Keratinocyte (primary cell): ENCODE measurements at regions not wholly inside any gene's neighbourhood (a gene's known extent, or its start where the extent isn't known, plus 50 kb on each side); places are given as distances from the start of the nearest gene placed in this dataset.

ENCODE experiments used
- DNase-seq: peaks from one replicate; pipeline ENCODE4 v3.0.0-alpha.2; 2011; ENCODE audit warnings: low read depth, missing footprints, low spot score
- FAIRE-seq: peaks from 2 replicates; lab custom pipeline; 2011; peaks lifted over from hg19 to GRCh38; lab: Jason Lieb, UNC
- H2AFZ ChIP-seq: 2 replicates; pipeline ENCODE4 v1.6.0; 2012; ENCODE audit warnings: low read length, control low read depth, inconsistent platforms; ENCODE audit not compliant: control insufficient read depth
- H3K27ac ChIP-seq: 2 replicates; pipeline ENCODE4 v1.5.1; 2011; ENCODE audit warnings: low read length; ENCODE audit not compliant: control insufficient read depth, insufficient read depth
- H3K27me3 ChIP-seq: 3 replicates; pipeline ENCODE4 v1.6.0; 2011; ENCODE audit warnings: low read length; ENCODE audit not compliant: control insufficient read depth, insufficient read depth; ENCODE audit errors: extremely low read depth
- H3K36me3 ChIP-seq, 2 experiments: 2 replicates in 1 of 2; 3 replicates in 1 of 2; pipeline ENCODE4 v1.5.1; 2011; ENCODE audit warnings: low read length in 2 of 2, mild to moderate bottlenecking in 1 of 2; ENCODE audit not compliant: control insufficient read depth in 2 of 2, insufficient read depth in 2 of 2; ENCODE audit errors: extremely low read depth in 1 of 2
- H3K4me1 ChIP-seq: 3 replicates; pipeline ENCODE4 v1.5.1; 2011; ENCODE audit warnings: low read length; ENCODE audit not compliant: control insufficient read depth, insufficient read depth; ENCODE audit errors: extremely low read depth
- H3K4me2 ChIP-seq: 3 replicates; pipeline ENCODE4 v1.6.0; 2011; ENCODE audit warnings: low read depth, low read length; ENCODE audit not compliant: control insufficient read depth, insufficient read depth; ENCODE audit errors: extremely low read depth
- H3K4me3 ChIP-seq, 3 experiments: fragments of 200-600 bp in 1 of 3; sonication (generic) in 1 of 3; 2 replicates in 2 of 3; 3 replicates in 1 of 3; pipeline ENCODE4 v1.5.1; 2011 to 2016; ENCODE audit warnings: low read length in 3 of 3, mild to moderate bottlenecking in 3 of 3, control low read depth in 2 of 3, inconsistent platforms in 1 of 3, low read depth in 1 of 3, mixed read lengths in 1 of 3, mixed run types in 1 of 3, moderate library complexity in 1 of 3; ENCODE audit not compliant: control insufficient read depth in 2 of 3, insufficient read depth in 2 of 3; ENCODE audit errors: extremely low read depth in 1 of 3
- H3K79me2 ChIP-seq: 2 replicates; pipeline ENCODE4 v1.6.0; 2012; ENCODE audit warnings: low read length; ENCODE audit not compliant: control insufficient read depth, insufficient read depth
- H3K9ac ChIP-seq: 3 replicates; pipeline ENCODE4 v1.6.0; 2011; ENCODE audit warnings: low read length; ENCODE audit not compliant: control insufficient read depth, insufficient read depth; ENCODE audit errors: extremely low read depth
- H3K9me1 ChIP-seq: 3 replicates; pipeline ENCODE4 v1.6.0; 2011; ENCODE audit warnings: low read length; ENCODE audit not compliant: control insufficient read depth, insufficient read depth; ENCODE audit errors: extremely low read depth
- H3K9me3 ChIP-seq: 2 replicates; pipeline ENCODE4 v1.5.1; 2012; ENCODE audit warnings: low read depth, low read length; ENCODE audit not compliant: control insufficient read depth
- H4K20me1 ChIP-seq: 3 replicates; pipeline ENCODE4 v1.6.0; 2011; ENCODE audit warnings: low read length; ENCODE audit not compliant: control insufficient read depth, insufficient read depth; ENCODE audit errors: extremely low read depth
- CTCF ChIP-seq, 3 experiments: IDR thresholded peaks in 1 of 3; conservative IDR thresholded peaks in 1 of 3; optimal IDR thresholded peaks in 1 of 3; 2 replicates in 2 of 3; 3 replicates in 1 of 3; pipeline versions ENCODE3 to v1.5.1; 2011; ENCODE audit warnings: low read length in 3 of 3, mild to moderate bottlenecking in 3 of 3, moderate library complexity in 2 of 3, control low read depth in 1 of 3, inconsistent platforms in 1 of 3; ENCODE audit not compliant: insufficient read depth in 2 of 3; ENCODE audit errors: extremely low read depth in 1 of 3
- EZH2 ChIP-seq: IDR thresholded peaks from one replicate; pipeline ENCODE4 v1.6.1; 2012; ENCODE audit warnings: inconsistent platforms, mild to moderate bottlenecking, low read length, moderate library complexity
- dilution Hi-C: fragments of 300-500 bp; cut with MboI; formaldehyde crosslinking; loops from one replicate; pipeline ENCODE4 v1.7.0; 2020; ENCODE audit warnings: low sequenced_read_pairs; ENCODE audit not compliant: extremely low pct_ligation_motif_present

DNA sequence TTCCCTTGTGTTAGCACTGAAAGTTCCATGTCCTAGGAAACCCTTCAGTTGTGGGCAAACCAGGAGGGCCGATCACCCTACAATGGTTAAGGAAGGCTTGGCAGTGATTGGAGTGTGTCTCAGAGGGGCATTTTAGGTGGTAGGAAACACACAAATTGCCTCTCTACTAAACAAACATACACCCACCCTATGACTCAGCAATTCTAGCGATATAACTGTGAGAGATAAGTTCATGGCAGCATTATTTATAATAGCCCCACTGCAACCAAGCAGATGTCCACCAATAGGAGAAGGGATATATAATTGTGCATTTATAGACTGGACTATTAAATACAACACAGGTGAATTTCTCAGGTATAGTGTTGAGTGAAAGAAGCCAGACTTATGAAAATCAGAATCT is 543.1 kb downstream of the UQCRFS1 start:
- TF ChIP-seq EZH2 (no peak), CTCF (optimal IDR thresholded peaks at IDR 0.05 in 1 of 3, IDR thresholded peaks at IDR 0.05 in 1 of 3, conservative IDR thresholded peaks at IDR 0.05 in 1 of 3; ENCODE audit: extremely low read depth in 1 of 3, insufficient read depth in 2 of 3, low read length in 3 of 3) (no peak)
- no peaks in the 10 kb centered on the region for H3K9me1 ChIP-seq
- no peaks in the 10 kb centered on the region for H3K79me2 ChIP-seq
- H3K9me3 ChIP-seq = peaks cover 4% of the 10 kb centered on the region
- no peak for DNase-seq
- H3K27me3 ChIP-seq = no peaks in the 10 kb centered on the region
- FAIRE-seq = no peak
- H4K20me1 ChIP-seq = no peaks in the 10 kb centered on the region
- H3K36me3 ChIP-seq = no peaks in the 10 kb centered on the region
- dilution Hi-C loops = no loop called here
- H3K27ac ChIP-seq = no peak overlapping the region
- no peak overlapping the region for H3K4me2 ChIP-seq
- H3K4me1 ChIP-seq = no peaks in the 10 kb centered on the region
- H2AFZ ChIP-seq = no peak overlapping the region
- no peak overlapping the region for H3K4me3 ChIP-seq
- no peak overlapping the region for H3K9ac ChIP-seq

DNA sequence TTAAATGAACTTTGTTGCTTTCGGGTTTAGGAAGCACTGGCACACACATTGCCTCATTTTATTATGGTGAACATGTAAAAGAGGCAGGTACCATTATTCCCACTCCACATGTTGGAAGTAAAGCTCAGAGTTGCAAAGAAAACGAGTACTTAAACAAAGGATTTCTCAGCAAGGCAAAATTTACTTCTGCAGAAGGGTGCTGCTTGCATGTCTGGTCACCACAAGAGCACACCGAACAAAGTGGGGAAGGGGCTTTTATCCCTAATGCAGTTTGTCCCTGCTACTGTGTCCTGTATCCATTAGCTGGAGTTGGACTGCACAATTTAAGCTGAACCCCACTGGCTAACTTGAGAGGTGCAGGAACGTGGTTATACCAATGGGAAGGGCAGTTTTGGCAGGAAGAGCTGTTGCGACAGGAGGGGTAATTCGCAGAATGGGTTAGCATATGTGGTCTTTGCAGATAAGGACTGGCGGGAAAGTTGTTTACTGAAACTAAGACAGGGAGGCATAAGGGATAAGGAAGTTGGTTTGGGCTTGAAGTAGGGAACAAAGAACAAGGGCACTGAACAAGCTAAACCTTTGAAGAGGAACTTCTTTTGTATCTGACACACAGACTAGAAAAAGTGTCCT is 545.5 kb downstream of the UQCRFS1 start:
- DNase-seq (no peak), FAIRE-seq (no peak)
- Histone ChIP-seq H3K4me2 (no peak overlapping the region), H3K36me3 (no peaks in the 10 kb centered on the region), H3K4me3 (no peak overlapping the region), H2AFZ (no peak overlapping the region), H4K20me1 (no peaks in the 10 kb centered on the region), H3K27ac (no peak overlapping the region), H3K9me1 (no peaks in the 10 kb centered on the region), H3K9me3 (peaks cover 4% of the 10 kb centered on the region), H3K4me1 (no peaks in the 10 kb centered on the region), H3K79me2 (no peaks in the 10 kb centered on the region), H3K9ac (no peak overlapping the region), H3K27me3 (no peaks in the 10 kb centered on the region)
- TF ChIP-seq EZH2 (no peak), CTCF (optimal IDR thresholded peaks at IDR 0.05 in 1 of 3, IDR thresholded peaks at IDR 0.05 in 1 of 3, conservative IDR thresholded peaks at IDR 0.05 in 1 of 3; ENCODE audit: extremely low read depth in 1 of 3, insufficient read depth in 2 of 3, low read length in 3 of 3) (no peak)
- dilution Hi-C loops = no loop called here
